SH-SY5Y (cell line): ENCODE measurements at regions not wholly inside any gene's neighbourhood (a gene's known extent, or its start where the extent isn't known, plus 50 kb on each side); places are given as distances from the start of the nearest gene placed in this dataset.

Experiments
- GATA2 ChIP-seq: IDR thresholded peaks from 2 replicates; pipeline ENCODE4 v1.6.1; 2011; ENCODE audit warnings: mild to moderate bottlenecking, low read depth, low read length
- GATA3 ChIP-seq: IDR thresholded peaks from 2 replicates; pipeline ENCODE4 v1.6.1; 2011; ENCODE audit warnings: low read depth, mild to moderate bottlenecking, low read length, moderate library complexity

DNA sequence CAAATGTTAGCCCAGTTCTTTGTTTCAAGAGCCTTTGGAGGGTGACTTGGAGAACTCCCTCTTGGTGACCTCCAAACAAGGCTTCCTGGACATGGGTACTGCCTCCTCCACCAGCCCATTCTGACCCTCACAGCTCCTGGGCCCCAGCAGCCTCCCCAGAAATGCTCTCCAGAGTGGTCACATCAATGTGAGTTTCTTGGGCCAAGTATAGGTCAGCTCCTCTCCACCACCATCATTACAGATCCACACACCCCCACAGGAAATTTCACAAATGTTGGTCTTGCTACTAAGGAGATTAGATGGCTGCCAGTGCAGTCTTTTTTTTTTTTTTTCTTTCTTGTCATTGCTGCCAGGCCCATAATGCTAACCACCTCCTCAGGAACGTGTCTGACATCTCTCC is 410.7 kb downstream of the DTWD2 start:
- TF ChIP-seq GATA2 (no peak), GATA3 (no peak)
